H1 (cell line): ENCODE measurements at regions not wholly inside any gene's neighbourhood (a gene's known extent, or its start where the extent isn't known, plus 50 kb on each side); places are given as distances from the start of the nearest gene placed in this dataset.

ENCODE experiments used
- CTCF ChIA-PET: fragments of 300-600 bp; sonication (Branson Sonifier 250); formaldehyde crosslinking; loops from one replicate; lab custom pipeline; 2021; ENCODE audit not compliant: partially characterized antibody; lab: Charles Lee
- POLR2A ChIA-PET: fragments of 300-600 bp; sonication (Branson Sonifier 250); formaldehyde crosslinking; loops from one replicate; lab custom pipeline; 2021; ENCODE audit warnings: inconsistent platforms; ENCODE audit not compliant: partially characterized antibody; lab: Charles Lee
- DNase-seq, 2 experiments: peaks; one replicate each; pipeline versions ENCODE4 v3.0.0 to v3.0.0-alpha.2; 2010 to 2022; ENCODE audit warnings: low spot score in 2 of 2, low read depth in 1 of 2, mixed read lengths in 1 of 2
- FAIRE-seq: peaks from 2 replicates; lab custom pipeline; 2011; peaks lifted over from hg19 to GRCh38; lab: Jason Lieb, UNC
- H2AFZ ChIP-seq: 2 replicates; pipeline ENCODE4 v1.8.1; 2012; ENCODE audit warnings: low read length, inconsistent platforms
- H2AK5ac ChIP-seq: 2 replicates; pipeline ENCODE4 v1.6.1; 2013; ENCODE audit warnings: low read depth, low read length
- H2BK120ac ChIP-seq: replicated peaks from 2 replicates; pipeline ENCODE3; 2013; ENCODE audit warnings: low read depth, low read length, inconsistent platforms
- H2BK12ac ChIP-seq: 2 replicates; pipeline ENCODE4 v1.6.1; 2013; ENCODE audit warnings: low read depth, low read length
- H2BK15ac ChIP-seq: 2 replicates; pipeline ENCODE4 v1.6.1; 2013; ENCODE audit warnings: low read length
- H2BK20ac ChIP-seq: 2 replicates; pipeline ENCODE4 v1.6.1; 2013; ENCODE audit warnings: low read length
- H2BK5ac ChIP-seq: 2 replicates; pipeline ENCODE4 v1.6.1; 2013; ENCODE audit warnings: low read depth, low read length
- H3K14ac ChIP-seq: 2 replicates; pipeline ENCODE4 v1.6.1; 2013; ENCODE audit warnings: inconsistent platforms; ENCODE audit not compliant: insufficient read length
- H3K18ac ChIP-seq: 2 replicates; pipeline ENCODE4 v1.6.1; 2013; ENCODE audit warnings: low read length; ENCODE audit errors: extremely low read depth
- H3K23ac ChIP-seq: 2 replicates; pipeline ENCODE4 v1.6.1; 2013; ENCODE audit warnings: inconsistent platforms; ENCODE audit not compliant: insufficient read length
- H3K23me2 ChIP-seq: 2 replicates; pipeline ENCODE4 v1.6.1; 2013; ENCODE audit warnings: low read depth, low read length
- H3K27ac ChIP-seq: 2 replicates; pipeline ENCODE4 v1.6.1; 2011; ENCODE audit warnings: low read depth, low read length, inconsistent platforms
- H3K27me3 ChIP-seq, 4 experiments: replicated peaks in 1 of 4; 1 replicate in 1 of 4; 2 replicates in 3 of 4; pipeline versions ENCODE4 v1.6.1 to v1.8.1; 2011 to 2013; ENCODE audit warnings: low read length in 3 of 4, mild to moderate bottlenecking in 3 of 4, inconsistent platforms in 2 of 4, mixed read lengths in 2 of 4, moderate library complexity in 1 of 4; ENCODE audit not compliant: control insufficient read depth in 3 of 4, insufficient read depth in 3 of 4; ENCODE audit errors: extremely low read depth in 1 of 4
- H3K36me3 ChIP-seq, 4 experiments: 2 replicates each; pipeline versions ENCODE4 v1.6.1 to v1.8.1; 2011 to 2013; ENCODE audit warnings: mild to moderate bottlenecking in 4 of 4, low read length in 3 of 4, moderate library complexity in 2 of 4, control low read depth in 1 of 4, inconsistent platforms in 1 of 4; ENCODE audit not compliant: insufficient read depth in 4 of 4, control insufficient read depth in 2 of 4
- H3K4ac ChIP-seq: replicated peaks from 2 replicates; pipeline ENCODE3; 2013; ENCODE audit warnings: low read length, low read depth, mixed read lengths, inconsistent platforms; ENCODE audit not compliant: insufficient read length
- H3K4me1 ChIP-seq, 4 experiments: replicated peaks in 1 of 4; 1 replicate in 1 of 4; 2 replicates in 3 of 4; pipeline versions ENCODE4 v1.6.1 to v1.8.1; 2011 to 2013; ENCODE audit warnings: low read length in 3 of 4, inconsistent platforms in 2 of 4, mixed read lengths in 1 of 4; ENCODE audit not compliant: insufficient read depth in 4 of 4, control insufficient read depth in 3 of 4
- H3K4me2 ChIP-seq, 2 experiments: 2 replicates each; pipeline versions ENCODE4 v1.6.1 to v1.8.1; 2011 to 2013; ENCODE audit warnings: low read depth in 2 of 2, low read length in 2 of 2, control low read depth in 1 of 2, inconsistent platforms in 1 of 2, mild to moderate bottlenecking in 1 of 2; ENCODE audit not compliant: insufficient read depth in 1 of 2
- H3K4me3 ChIP-seq, 4 experiments: fragments of 200-600, 300-600 bp in 1 of 4; sonication (generic), shearing (Covaris generic), sonication (Bioruptor Twin) in 1 of 4; 2 replicates each; pipeline versions ENCODE4 v1.5.1 to v1.8.1; 2011 to 2016; ENCODE audit warnings: low read length in 4 of 4, low read depth in 3 of 4, control low read depth in 2 of 4, inconsistent platforms in 2 of 4, mild to moderate bottlenecking in 2 of 4, mixed read lengths in 1 of 4, moderate library complexity in 1 of 4; ENCODE audit not compliant: insufficient read depth in 2 of 4; ENCODE audit errors: extremely low read depth in 1 of 4
- H3K56ac ChIP-seq: replicated peaks from 2 replicates; pipeline ENCODE3; 2013; ENCODE audit warnings: low read depth, mild to moderate bottlenecking, mixed read lengths, low read length, inconsistent platforms; ENCODE audit not compliant: insufficient read length
- H3K79me1 ChIP-seq: 2 replicates; pipeline ENCODE4 v1.6.1; 2013; ENCODE audit warnings: low read depth, low read length, control low read depth
- H3K79me2 ChIP-seq, 2 experiments: 2 replicates each; pipeline versions ENCODE4 v1.6.1 to v1.8.1; 2012 to 2013; ENCODE audit warnings: low read length in 2 of 2, mild to moderate bottlenecking in 2 of 2, inconsistent platforms in 1 of 2; ENCODE audit not compliant: insufficient read depth in 2 of 2, control insufficient read depth in 1 of 2
- H3K9ac ChIP-seq, 4 experiments: replicated peaks in 1 of 4; 1 replicate in 1 of 4; 2 replicates in 3 of 4; pipeline versions ENCODE4 v1.6.1 to v1.8.1; 2011 to 2013; ENCODE audit warnings: low read depth in 3 of 4, low read length in 3 of 4, control low read depth in 2 of 4, mild to moderate bottlenecking in 2 of 4, moderate library complexity in 2 of 4, inconsistent platforms in 1 of 4; ENCODE audit errors: extremely low read depth in 1 of 4
- H3K9me3 ChIP-seq, 2 experiments: 2 replicates each; pipeline versions ENCODE4 v1.6.1 to v1.8.1; 2012 to 2013; ENCODE audit warnings: mild to moderate bottlenecking in 2 of 2, moderate library complexity in 2 of 2, control low read depth in 1 of 2, inconsistent platforms in 1 of 2, low read depth in 1 of 2, low read length in 1 of 2, mixed read lengths in 1 of 2; ENCODE audit not compliant: insufficient read depth in 2 of 2
- H4K20me1 ChIP-seq, 2 experiments: replicated peaks in 1 of 2; 2 replicates each; pipeline versions ENCODE3 to v1.8.1; 2011 to 2013; ENCODE audit warnings: inconsistent platforms in 2 of 2, low read length in 2 of 2, mild to moderate bottlenecking in 1 of 2; ENCODE audit not compliant: insufficient read depth in 2 of 2, control insufficient read depth in 1 of 2
- H4K5ac ChIP-seq: 2 replicates; pipeline ENCODE4 v1.6.1; 2013; ENCODE audit warnings: low read length, low read depth, mixed read lengths, inconsistent platforms; ENCODE audit not compliant: insufficient read length
- H4K8ac ChIP-seq: 2 replicates; pipeline ENCODE4 v1.8.0; 2013; ENCODE audit warnings: mild to moderate bottlenecking, moderate library complexity, low read length, inconsistent platforms; ENCODE audit not compliant: insufficient read depth; ENCODE audit errors: extremely low read depth
- H4K91ac ChIP-seq: replicated peaks from 2 replicates; pipeline ENCODE3; 2013; ENCODE audit warnings: low read length, mixed read lengths, inconsistent platforms; ENCODE audit not compliant: insufficient read length
- POLR2AphosphoS5 ChIP-seq: IDR thresholded peaks from 2 replicates; pipeline ENCODE4 v1.6.1; 2011; ENCODE audit warnings: low read depth, low read length
- RBBP5 ChIP-seq: IDR thresholded peaks from 2 replicates; pipeline ENCODE4 v1.7.1; 2012; ENCODE audit warnings: low read depth, mild to moderate bottlenecking, inconsistent platforms, low read length, moderate library complexity, borderline replicate concordance
- RFX5 ChIP-seq: IDR thresholded peaks from 2 replicates; pipeline ENCODE4 v1.6.1; 2011; ENCODE audit warnings: low read depth, low read length, improper control_type of control experiment, borderline replicate concordance
- ZNF274 ChIP-seq: IDR thresholded peaks from 2 replicates; pipeline ENCODE4 v1.7.0; 2012; ENCODE audit warnings: low read length, borderline replicate concordance; ENCODE audit errors: extremely low read depth
- WGBS, 2 experiments: shearing (Covaris generic) in 1 of 2; methylation state at CpG; one replicate each; pipeline versions ENCODE4 v1.1.6 to v1.1.7; 2013 to 2015; ENCODE audit warnings: low lambda C conversion rate in 2 of 2, mixed read lengths in 2 of 2, inconsistent platforms in 1 of 2, low coverage in 1 of 2, missing lambda C conversion rate in 1 of 2; ENCODE audit not compliant: insufficient replicate concordance in 2 of 2, insufficient coverage in 1 of 2, insufficient read length in 1 of 2; ENCODE audit errors: extremely low coverage in 1 of 2, missing lambda C conversion rate in 1 of 2; 5-methylcytosine and 5-hydroxymethylcytosine counted together

- Histone ChIP-seq H4K8ac (no peak overlapping the region), H3K36me3 (no peaks in the 10 kb centered on the region), H4K91ac (no peak overlapping the region), H3K4me3 (no peak overlapping the region), H3K56ac (no peak overlapping the region), H3K4ac (no peak overlapping the region), H3K27ac (no peak overlapping the region), H3K9me3 (no peaks in the 10 kb centered on the region), H3K4me1 (no peaks in the 10 kb centered on the region), H4K20me1 (no peaks in the 10 kb centered on the region), H3K14ac (no peak overlapping the region), H3K4me2 (no peak overlapping the region), H4K5ac (no peak overlapping the region), H2BK120ac (no peak overlapping the region), H2BK12ac (no peak overlapping the region), H2AK5ac (no peak overlapping the region), H2BK20ac (no peak overlapping the region), H3K18ac (no peak overlapping the region), H3K79me1 (no peaks in the 10 kb centered on the region), H2BK15ac (no peak overlapping the region), H3K79me2 (no peaks in the 10 kb centered on the region), H3K23me2 (no peaks in the 10 kb centered on the region; the same call in 1 of the 2 replicates), H3K27me3 (no peaks in the 10 kb centered on the region), H2AFZ (no peak overlapping the region), H3K9ac (no peak overlapping the region), H2BK5ac (no peak overlapping the region), H3K23ac (no peak overlapping the region)
- no peak for DNase-seq
- TF ChIP-seq RBBP5 (no peak), POLR2AphosphoS5 (no peak), ZNF274 (no peak), RFX5 (no peak)
- ChIA-PET POLR2A (no interaction called here), CTCF (no interaction called here)
- WGBS, 2 experiments = 85% methylated on average over 1 of the region's 1 CpG; no CpG with 5 or more reads in 1 of the 2 experiments
- no peak for FAIRE-seq
These were observed 187.8 kb upstream of the HMGA2 start for GRCh38 chr12:65636436-65636835.
